ENCODE measurements at regions not wholly inside any gene's neighbourhood (a gene's known extent, or its start where the extent isn't known, plus 50 kb on each side); places are given as distances from the start of the nearest gene placed in this dataset.

GRCh38 chr3:14282001-14282705 is 103.5 kb downstream of the LSM3 start:
- ChIA-PET POLR2A (ENCODE audit: low non-redundant PET) (no interaction called here), CTCF (no interaction called here)
- intact Hi-C loops (cut with micrococcal nuclease; ENCODE audit: unreplicated experiment): no loop called here
- no TSS peak for BruUV-seq (replicated peaks)
- H3K4me3 ChIP-seq (ENCODE audit: low read depth, low read length, poor library complexity, severe bottlenecking): no peak overlapping the region
- H3K36me3 ChIP-seq (ENCODE audit: insufficient read depth, low read length, poor library complexity, severe bottlenecking): no peaks in the 10 kb centered on the region
- no peak overlapping the region for H3K27ac ChIP-seq (ENCODE audit: low read depth, low read length, poor library complexity, severe bottlenecking)
- TF ChIP-seq EZH2 (IDR thresholded peaks at IDR 0.05; ENCODE audit: borderline replicate concordance, low read depth, low read length, poor library complexity, severe bottlenecking) (no peak), CTCF (conservative IDR thresholded peaks at IDR 0.05; ENCODE audit: low read depth, low read length) (no peak)
- no peaks in the 10 kb centered on the region for H3K9me3 ChIP-seq (ENCODE audit: low read depth, low read length, poor library complexity, severe bottlenecking)
- H3K4me1 ChIP-seq (ENCODE audit: insufficient read depth, low read length, poor library complexity, severe bottlenecking): peaks cover 7% of the 10 kb centered on the region
- no peaks in the 10 kb centered on the region for H3K27me3 ChIP-seq (replicated peaks; ENCODE audit: insufficient read depth, low read depth, low read length, poor library complexity)
- no peak for DNase-seq (ENCODE audit: low spot score)

- no TSS peak for BruUV-seq (replicated peaks)
- H3K9me3 ChIP-seq (ENCODE audit: low read depth, low read length, poor library complexity, severe bottlenecking): no peaks in the 10 kb centered on the region
- DNase-seq (ENCODE audit: low spot score): no peak
- no peak overlapping the region for H3K4me3 ChIP-seq (ENCODE audit: low read depth, low read length, poor library complexity, severe bottlenecking)
- peaks cover 7% of the 10 kb centered on the region for H3K4me1 ChIP-seq (ENCODE audit: insufficient read depth, low read length, poor library complexity, severe bottlenecking)
- H3K27me3 ChIP-seq (replicated peaks; ENCODE audit: insufficient read depth, low read depth, low read length, poor library complexity): no peaks in the 10 kb centered on the region
- no peaks in the 10 kb centered on the region for H3K36me3 ChIP-seq (ENCODE audit: insufficient read depth, low read length, poor library complexity, severe bottlenecking)
- no peak for TF ChIP-seq EZH2 (IDR thresholded peaks at IDR 0.05; ENCODE audit: borderline replicate concordance, low read depth, low read length, poor library complexity, severe bottlenecking)
- ChIA-PET POLR2A (ENCODE audit: low non-redundant PET) (no interaction called here), CTCF (no interaction called here)
- H3K27ac ChIP-seq (ENCODE audit: low read depth, low read length, poor library complexity, severe bottlenecking): no peak overlapping the region
- intact Hi-C loops (cut with micrococcal nuclease; ENCODE audit: unreplicated experiment): no loop called here
These were observed 104.1 kb downstream of the LSM3 start for GRCh38 chr3:14282706-14283075.

- no TSS peak for BruUV-seq (replicated peaks)
- TF ChIP-seq CTCF (conservative IDR thresholded peaks at IDR 0.05; ENCODE audit: low read depth, low read length) (no peak), EZH2 (IDR thresholded peaks at IDR 0.05; ENCODE audit: borderline replicate concordance, low read depth, low read length, poor library complexity, severe bottlenecking) (no peak)
- H3K36me3 ChIP-seq (ENCODE audit: insufficient read depth, low read length, poor library complexity, severe bottlenecking): no peaks in the 10 kb centered on the region
- no peak overlapping the region for H3K4me3 ChIP-seq (ENCODE audit: low read depth, low read length, poor library complexity, severe bottlenecking)
- H3K9me3 ChIP-seq (ENCODE audit: low read depth, low read length, poor library complexity, severe bottlenecking): no peaks in the 10 kb centered on the region
- intact Hi-C loops (cut with micrococcal nuclease; ENCODE audit: unreplicated experiment): no loop called here
- H3K27ac ChIP-seq (ENCODE audit: low read depth, low read length, poor library complexity, severe bottlenecking): no peak overlapping the region
- ChIA-PET POLR2A (ENCODE audit: low non-redundant PET) (no interaction called here), CTCF (no interaction called here)
- H3K27me3 ChIP-seq (replicated peaks; ENCODE audit: insufficient read depth, low read depth, low read length, poor library complexity): no peaks in the 10 kb centered on the region
- DNase-seq (ENCODE audit: low spot score): no peak
- peaks cover 7% of the 10 kb centered on the region for H3K4me1 ChIP-seq (ENCODE audit: insufficient read depth, low read length, poor library complexity, severe bottlenecking)
These were observed 104.6 kb downstream of the LSM3 start for GRCh38 chr3:14283092-14283812.

Data from A673 (cell line).